Cardiac fibroblast (primary cell): ENCODE measurements at regions not wholly inside any gene's neighbourhood (a gene's known extent, or its start where the extent isn't known, plus 50 kb on each side); places are given as distances from the start of the nearest gene placed in this dataset.
A peak's percentile ranks its signal among the peaks of the same experiment; 100 is the strongest.

Experiments
- DNase-seq, 2 donors: peaks; one replicate each; pipeline versions ENCODE4 v3.0.0 to v3.0.0-alpha.2; 2010; ENCODE audit warnings: low read depth in 2 of 2
- H3K4me3 ChIP-seq, 2 donors: replicated peaks in 1 of 2; 1 replicate in 1 of 2; 2 replicates in 1 of 2; pipeline ENCODE4 v1.5.1; 2011; ENCODE audit warnings: low read depth in 2 of 2, low read length in 2 of 2, mild to moderate bottlenecking in 2 of 2, moderate library complexity in 1 of 2
- CTCF ChIP-seq: IDR thresholded peaks from one replicate; pipeline ENCODE4 v1.5.1; 2011; ENCODE audit warnings: low read depth, mild to moderate bottlenecking, low read length, inconsistent platforms

GRCh38 chr3:107206945-107207344 is 170.3 kb upstream of the CCDC54 start:
- peak in 1 of 2 donors; percentile 43 for DNase-seq
- no peak for TF ChIP-seq CTCF
- H3K4me3 ChIP-seq: no peak overlapping the region

- no peak overlapping the region for H3K4me3 ChIP-seq
Measured at GRCh38 chr3:107208100-107208499, 169.1 kb upstream of the CCDC54 start.

GRCh38 chr3:107208796-107209195 is 168.4 kb upstream of the CCDC54 start:
- no peak overlapping the region for H3K4me3 ChIP-seq
- no peak for TF ChIP-seq CTCF
- peak; percentile 42 to 45 for DNase-seq

More at GRCh38 chr3:107208100-107208499, 169.1 kb upstream of the CCDC54 start:
- TF ChIP-seq CTCF: no peak
- peak; percentile 98 to 99 for DNase-seq

- no peak for TF ChIP-seq CTCF
- DNase-seq: peak; percentile 39 to 49
- H3K4me3 ChIP-seq: no peak overlapping the region
Measured at GRCh38 chr3:107209302-107209990, 167.8 kb upstream of the CCDC54 start.

GRCh38 chr3:107211608-107212007 is 165.6 kb upstream of the CCDC54 start:
- no peak for TF ChIP-seq CTCF
- no peak for DNase-seq
- H3K4me3 ChIP-seq: no peak overlapping the region

- no peak overlapping the region for H3K4me3 ChIP-seq
- TF ChIP-seq CTCF: no peak
- DNase-seq: no peak
Measured at GRCh38 chr3:107212618-107213017, 164.6 kb upstream of the CCDC54 start.

GRCh38 chr3:107213044-107213669 is 164.1 kb upstream of the CCDC54 start:
- peak in 1 of 2 donors; percentile 61 for DNase-seq
- no peak for TF ChIP-seq CTCF
- H3K4me3 ChIP-seq: no peak overlapping the region
